HG03378 (cell line): ENCODE measurements at regions not wholly inside any gene's neighbourhood (a gene's known extent, or its start where the extent isn't known, plus 50 kb on each side); places are given as distances from the start of the nearest gene placed in this dataset.
"Not testable (repeated sequence)": the region's sequence is repeated elsewhere in the genome, so short reads cannot be mapped to it uniquely, and the experiment has no call there.

Experiments
- ATAC-seq: cut with Tn5 transposase; IDR thresholded peaks from one replicate; pipeline ENCODE4 v1.9.1; 2021; ENCODE audit warnings: mild to moderate bottlenecking, moderate library complexity; ENCODE audit not compliant: unreplicated experiment

DNA sequence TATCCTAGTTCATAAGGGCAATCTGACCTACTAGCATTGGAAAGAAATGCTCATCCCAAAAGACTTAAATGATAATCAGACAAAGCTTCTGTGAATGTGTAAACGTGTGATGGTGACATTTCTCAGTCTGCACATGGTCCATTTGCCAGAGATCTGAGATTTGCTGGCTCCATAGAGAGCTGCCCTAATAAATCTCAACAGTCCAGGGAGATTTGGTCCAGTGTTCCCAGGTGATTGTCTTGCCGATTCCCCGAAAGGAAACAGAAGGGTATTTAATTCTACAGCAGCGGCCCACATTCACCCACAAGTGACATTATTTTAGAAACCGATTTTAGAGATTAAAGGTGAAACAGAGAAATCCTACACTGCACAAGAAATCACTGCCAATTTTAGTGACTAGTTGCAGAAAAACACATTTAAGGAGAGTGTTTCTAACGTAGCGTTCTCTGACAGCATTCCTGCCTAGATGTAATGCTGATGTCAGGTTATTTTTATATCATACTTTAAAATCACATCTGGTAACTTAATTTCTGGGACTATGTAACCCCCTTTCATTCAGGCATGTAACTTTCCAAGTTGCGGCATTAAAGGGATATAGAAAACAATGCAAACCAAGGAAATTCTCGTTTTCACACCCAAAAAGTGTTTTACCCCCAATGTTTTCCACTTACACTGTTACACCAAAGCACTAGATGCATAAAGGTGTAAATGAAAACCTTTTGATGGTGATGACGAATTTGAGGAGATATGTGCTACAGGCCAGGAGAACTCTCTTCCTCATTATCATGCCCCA lies 231.9 kb upstream of the FN1 start:
- no peak for ATAC-seq

DNA sequence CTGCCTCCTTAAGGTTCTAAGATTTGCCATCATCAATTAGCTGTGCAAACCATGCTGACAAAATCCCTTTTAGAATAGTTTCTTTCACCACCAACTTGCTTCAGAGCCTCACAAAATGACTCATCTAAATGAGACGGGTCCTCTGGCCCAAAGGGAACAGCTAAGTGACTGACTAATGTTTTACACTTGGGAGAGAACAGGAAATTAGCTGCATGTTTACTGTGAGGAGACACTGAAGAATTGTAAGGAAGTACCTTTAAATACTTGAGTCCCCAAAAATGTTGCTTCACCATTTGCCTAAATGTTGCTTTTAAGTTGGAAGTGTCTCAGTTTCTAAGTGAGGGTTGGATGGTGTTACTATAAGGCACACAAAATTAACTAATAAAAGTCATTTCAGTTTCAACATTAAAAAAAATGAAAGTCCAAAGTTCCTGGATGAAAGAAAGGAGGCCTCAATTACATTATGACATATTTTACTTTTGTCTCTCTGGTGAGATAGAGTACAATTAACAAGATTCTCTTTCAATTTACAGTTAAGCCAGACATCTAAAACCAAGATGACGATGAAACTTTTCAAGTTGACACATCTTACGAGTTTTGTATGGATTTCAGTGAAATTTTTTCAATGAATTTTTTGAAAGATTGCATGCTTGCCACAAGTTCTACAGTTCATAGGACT lies 229.1 kb upstream of the FN1 start:
- peak; percentile 84 for ATAC-seq

DNA sequence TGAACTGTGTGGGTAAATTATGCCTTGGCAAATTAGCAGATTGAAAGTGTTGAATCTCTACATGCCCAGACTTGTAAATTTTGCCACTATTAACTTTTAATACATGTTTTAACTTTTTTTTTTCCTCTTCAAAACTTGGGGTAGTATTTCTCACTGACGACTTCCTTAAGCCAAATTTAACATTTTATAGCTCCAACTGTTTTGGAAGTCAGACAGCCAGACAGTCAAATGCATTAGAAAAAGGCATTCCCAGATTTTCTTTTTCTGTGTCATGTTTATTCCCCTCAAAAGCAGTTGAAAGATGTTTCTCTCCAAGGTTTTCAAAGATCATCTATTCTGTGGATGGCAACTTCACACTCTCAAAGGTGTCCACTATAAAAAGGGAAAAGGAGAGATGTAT lies 226.8 kb upstream of the FN1 start:
- no peak for ATAC-seq

DNA sequence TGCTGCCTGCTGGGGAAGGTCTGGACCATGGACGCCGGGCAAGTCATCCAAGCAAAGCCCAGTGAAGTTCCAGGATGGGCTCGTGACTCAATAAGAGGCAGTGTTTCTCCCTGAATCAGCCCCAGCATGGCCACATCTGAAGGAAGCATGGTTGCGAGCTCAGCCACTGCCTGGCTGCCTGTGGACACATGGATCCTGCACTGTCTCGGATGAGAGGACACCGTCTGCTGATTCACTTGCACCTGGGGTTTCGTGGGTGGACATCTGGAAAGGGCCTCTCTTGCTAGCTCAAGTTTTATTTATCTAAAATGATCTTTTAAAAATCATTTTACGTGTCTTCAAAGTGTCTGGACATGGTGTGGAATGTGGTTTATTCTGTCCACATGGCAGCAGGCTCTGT lies 224.8 kb upstream of the FN1 start:
- no peak for ATAC-seq

DNA sequence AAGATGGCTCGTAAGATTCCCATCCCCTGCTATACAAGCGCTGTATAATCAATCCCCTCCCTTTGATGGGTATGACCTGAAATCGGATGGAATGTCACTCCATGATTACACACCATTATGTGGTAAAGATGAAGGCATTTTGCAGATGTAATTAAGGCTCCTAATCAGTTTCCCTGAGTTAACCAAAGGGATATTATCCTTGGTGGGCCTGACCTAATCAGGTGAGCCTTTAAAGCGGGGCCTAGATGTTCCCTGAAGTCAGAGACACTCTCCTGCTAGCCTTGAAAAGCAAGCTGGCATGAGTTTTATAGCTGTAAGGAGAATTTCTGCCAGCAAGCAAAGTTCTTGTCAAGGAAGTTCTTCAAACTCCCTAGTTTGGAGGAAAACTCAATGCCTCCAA lies 223.8 kb upstream of the FN1 start:
- ATAC-seq = no peak

DNA sequence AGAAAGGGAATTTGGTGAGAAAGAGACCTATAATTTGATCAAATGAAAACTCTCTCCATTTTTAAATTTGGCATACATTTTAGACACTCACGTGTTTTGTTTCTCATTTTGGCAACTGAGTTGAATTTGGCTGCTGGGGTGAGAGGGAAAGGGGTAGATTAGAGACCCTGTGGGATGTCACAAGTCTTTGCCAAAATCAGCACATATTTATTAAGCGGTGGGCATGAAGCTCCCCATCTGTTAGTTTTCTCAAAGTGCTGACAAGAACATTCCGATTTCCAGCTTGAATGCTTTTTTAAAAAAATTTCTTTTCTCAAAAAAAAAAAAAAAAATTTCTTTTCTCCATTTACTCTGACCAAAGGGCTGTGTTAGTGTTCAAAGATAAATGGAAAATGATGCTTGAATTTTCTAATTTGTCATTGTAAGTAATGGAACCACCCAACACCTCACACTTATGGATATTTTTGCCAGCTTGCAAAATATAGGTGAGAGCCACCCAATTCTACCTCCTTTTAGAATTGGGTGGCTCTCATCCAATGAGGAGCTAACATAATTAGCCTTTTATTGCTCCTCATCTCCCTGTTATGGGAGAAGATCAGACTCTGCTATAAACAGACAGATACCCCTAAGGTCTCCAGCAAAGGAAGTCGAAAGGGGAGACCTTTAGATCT lies 222.9 kb upstream of the FN1 start:
- ATAC-seq = no peak

DNA sequence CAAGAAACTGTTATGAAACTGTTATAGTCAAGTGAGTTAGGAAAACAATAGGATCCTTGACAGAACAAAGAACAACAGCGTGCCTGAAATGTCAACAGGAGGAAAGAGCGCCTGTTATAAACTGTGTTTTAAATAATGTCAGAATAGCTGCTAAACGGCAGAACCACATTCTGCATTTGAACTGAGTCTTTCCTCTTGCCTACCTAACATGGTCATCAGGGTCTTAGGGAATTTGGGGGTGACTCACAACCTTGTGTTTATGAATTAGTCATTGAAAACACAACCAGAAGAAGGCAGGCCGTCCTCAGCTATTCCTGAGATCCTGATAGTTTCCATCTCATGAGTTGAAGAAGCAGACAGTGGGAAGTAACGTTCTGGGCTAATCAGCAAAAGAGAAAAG lies 222.0 kb upstream of the FN1 start:
- ATAC-seq = no peak

DNA sequence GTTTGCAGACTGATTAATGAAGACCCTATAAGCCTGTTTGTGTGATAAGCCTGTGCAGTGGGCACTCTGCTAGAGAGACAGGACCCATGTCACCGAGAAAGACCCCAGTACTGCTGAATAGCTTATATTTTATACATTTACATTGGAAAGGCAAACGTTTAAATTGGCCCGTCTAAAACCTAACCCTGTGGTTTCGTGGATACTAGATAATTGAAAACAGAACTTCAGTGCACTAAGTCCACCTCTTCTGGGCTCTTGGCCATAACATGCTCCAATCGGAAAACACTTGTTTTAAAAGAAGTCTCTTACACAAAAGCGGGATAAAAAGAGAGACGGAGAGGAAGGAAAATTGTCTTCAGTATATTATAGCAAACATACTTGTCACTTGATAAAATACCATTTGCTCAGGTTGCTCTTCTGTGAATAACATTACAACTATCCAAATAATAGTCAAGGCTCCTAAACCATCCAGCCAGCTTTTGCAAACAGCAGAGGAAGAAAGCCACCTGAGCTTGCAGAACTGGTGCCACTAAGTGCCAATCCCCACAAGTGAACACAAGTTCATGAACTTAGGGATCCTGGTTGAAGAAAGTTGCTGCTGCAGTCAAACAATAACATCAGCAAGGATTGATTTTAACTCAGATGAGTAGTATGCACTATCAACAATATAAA lies 218.4 kb upstream of the FN1 start:
- ATAC-seq = no peak

DNA sequence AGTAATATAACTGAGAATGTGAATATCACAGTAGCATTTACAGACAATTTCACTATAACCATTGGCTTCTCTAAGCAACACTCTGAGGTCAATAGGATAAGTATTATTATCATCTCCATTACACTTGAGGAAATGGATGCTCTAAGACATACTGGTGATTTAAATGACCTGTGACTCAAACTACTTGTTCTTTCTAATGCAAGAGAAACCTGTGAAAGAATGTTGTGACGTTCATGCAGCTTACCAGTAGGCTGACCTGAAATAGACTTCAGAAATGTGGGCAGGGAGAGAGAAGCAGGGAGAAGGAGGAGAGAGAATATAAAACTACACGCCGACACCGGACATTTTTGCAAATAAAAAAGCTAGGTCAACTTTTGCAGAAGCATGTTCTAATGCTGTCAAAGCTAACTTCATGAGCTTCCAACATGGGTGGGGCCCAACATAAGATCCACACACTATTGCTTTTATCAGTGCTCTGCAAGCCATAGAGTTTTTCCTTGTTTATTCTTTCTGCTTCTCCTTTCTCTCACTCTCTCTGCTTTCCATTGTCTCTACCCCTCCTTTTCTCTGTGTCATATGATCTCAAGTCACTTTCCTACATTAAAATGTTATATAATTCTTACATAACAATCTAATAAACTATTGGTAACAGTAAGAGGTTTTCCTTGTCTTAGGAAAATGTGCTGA lies 217.6 kb upstream of the FN1 start:
- ATAC-seq = no peak

DNA sequence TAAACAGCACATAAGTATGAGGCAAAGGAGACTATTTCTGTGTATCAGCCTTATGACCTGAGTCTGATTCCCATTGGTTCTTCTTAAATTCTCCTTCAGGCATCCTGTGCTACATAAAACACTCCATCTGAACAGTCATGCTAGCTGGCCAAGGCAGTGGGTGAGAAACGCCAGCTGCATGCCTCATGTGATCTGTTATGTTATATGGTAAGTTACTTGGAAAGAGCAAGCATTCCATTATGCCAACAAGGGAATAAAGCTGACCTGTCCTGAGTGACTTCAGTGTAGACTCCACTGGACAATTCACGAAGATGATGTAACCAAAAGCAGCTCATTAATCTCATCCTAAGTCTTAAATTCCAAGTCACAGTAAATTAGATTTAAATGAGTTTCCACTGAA lies 216.5 kb upstream of the FN1 start:
- ATAC-seq = no peak

DNA sequence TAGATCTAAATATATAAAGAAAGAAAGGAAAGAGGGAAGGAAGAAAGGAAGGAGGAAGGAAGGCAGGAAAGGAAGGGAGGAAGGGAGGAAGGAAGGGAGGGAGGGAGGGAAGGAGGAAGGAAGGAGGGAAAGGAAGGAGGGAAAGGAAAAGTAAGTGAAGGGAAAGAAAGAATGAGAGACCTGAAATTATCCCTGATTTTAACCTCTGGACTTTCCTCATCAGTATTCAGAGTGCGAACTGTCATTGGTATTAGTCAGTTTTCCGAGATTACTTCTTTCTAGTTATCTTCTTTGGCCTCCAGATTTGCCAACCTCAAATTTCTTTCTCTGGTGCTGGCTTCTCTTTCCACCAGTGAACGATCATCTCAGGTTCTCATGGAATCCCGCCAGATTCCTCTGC lies 215.5 kb upstream of the FN1 start:
- no peak for ATAC-seq

DNA sequence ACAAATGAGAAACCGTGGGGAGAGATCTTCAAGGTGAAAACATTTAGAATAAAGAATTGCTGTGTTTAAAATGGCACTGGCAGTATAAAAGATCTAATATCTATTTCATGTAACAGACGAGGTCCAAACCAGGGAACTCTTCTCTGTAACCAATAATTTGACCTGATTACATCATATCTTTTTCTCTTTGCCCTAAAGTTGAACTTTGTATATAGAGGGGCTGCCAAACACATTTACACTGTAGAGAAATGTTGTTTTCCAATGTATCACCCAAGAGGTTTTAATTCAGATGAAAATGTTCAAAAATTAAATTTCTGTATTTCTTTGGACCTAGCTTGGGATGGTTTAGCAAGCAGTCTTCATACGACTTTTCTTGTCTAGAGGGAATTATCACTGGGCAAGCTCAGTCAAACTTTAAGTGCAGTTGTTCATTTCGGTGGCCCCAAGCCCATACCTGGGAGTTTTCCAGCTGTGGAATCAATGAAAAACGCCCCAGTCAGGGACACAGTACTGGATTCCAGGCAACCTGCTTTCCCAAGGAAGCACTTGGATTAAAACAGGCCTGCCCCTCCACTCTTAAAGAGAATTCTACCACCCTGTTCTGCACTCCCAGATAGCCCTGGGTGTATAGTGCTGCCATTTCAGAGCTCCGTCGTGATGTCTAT lies 208.5 kb upstream of the FN1 start:
- ATAC-seq = no peak

DNA sequence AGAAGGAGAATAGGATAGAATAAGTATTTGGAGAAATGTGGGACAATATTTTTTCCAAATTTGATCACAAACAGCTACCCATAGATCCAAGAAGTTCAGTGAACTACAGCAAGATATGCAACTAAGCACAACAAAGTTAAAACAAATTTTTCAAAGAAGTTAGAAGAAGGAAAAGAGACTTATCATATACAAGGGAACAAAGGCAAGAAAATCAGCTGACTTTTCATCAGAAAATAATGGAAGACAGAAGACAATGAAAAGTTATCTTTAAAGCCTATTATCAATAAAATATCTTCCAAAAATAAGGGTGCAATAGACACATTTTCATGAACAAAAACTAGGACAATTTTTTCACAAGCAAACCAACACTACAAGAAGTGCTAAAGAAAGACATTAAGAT lies 202.8 kb upstream of the FN1 start:
- ATAC-seq = no peak

DNA sequence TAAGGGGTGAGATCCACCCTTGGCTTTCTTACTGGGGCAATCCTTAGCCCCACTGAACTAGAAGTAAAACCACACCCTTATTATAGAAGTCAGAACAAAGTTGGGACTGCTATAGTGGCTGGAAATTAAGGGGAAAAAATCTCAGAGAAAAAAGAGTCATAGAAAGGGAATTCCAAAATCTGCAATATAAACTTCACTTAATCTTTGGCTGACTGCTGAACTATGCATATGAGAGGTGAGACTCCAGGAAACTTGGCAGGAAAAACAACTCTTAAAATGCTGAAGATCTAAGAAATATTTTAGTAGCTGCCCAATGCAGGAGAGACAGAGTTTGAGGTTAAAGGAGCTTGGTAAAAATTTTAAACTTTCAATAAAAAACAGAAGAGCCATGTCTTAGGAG lies 201.8 kb upstream of the FN1 start:
- no peak for ATAC-seq

DNA sequence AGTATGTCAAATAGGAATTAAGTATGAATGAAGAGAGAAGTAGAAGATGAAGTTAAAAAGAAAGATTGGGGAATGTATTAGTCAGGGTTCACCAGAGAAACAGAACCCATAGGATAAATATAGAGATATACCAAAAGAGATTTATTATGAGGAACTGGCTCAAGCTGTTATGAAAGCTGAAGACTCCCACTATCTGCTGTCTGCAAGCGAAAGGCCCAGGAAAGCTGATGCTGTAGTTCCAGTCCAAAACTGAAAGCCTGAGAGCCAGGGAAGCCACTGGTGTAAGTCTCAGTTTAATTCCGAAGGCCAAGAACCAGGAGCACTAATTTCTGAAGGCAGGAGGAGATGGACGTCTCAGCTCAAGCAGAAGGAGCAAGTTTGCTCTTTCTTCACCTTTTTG lies 200.9 kb upstream of the FN1 start:
- ATAC-seq = no peak

DNA sequence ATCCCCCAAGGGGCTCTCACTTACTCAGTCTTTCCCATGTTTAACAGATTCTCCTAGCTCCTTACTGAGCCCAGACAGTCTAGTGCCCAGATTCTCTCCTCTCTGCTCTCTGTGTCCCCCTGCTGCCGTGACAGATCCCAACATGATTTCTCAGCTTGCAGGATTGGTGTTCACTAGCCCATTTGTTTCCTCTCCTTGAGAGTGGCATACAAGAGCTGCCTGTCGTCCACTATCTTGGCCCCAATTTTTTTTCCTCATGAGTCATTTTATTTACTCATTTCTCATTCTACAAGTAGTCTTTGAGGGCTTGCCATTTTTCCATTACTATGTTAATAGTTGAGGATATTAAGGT lies 199.9 kb upstream of the FN1 start:
- no peak for ATAC-seq

DNA sequence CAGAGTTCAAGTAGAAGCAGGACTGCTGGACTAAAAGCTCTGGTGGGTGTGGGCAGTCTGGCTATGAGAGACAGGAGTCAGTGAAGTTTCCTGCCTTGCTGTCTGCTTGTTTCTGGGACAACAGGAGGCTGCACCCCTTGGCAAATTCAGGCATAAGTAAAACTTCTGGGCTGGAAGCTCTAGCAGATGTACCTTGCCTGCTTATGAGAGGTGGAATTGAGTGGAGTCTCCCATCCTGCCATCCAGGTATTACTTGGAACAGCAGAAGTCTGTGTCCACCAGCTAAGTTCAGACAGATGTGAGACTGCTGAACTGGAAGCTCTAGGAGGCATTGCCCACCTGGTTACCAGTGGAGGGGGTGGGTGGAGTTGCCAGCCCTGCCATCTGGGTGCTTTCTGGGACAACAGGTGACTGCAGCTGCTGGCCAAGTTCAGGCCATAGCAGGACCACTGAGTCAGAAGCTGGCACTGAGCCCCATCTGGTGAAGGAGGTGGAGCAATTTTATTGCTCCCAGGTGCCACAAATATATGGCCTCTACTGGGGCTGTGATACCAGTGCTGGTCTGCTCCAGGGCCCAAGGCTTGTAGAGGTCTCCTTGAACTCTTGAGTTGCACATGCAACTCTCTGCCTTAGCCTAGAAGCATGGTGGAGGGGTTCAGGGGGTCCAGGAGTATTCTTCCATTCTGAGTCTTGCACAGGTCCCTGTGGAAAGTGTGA lies 199.4 kb upstream of the FN1 start:
- ATAC-seq = no peak

DNA sequence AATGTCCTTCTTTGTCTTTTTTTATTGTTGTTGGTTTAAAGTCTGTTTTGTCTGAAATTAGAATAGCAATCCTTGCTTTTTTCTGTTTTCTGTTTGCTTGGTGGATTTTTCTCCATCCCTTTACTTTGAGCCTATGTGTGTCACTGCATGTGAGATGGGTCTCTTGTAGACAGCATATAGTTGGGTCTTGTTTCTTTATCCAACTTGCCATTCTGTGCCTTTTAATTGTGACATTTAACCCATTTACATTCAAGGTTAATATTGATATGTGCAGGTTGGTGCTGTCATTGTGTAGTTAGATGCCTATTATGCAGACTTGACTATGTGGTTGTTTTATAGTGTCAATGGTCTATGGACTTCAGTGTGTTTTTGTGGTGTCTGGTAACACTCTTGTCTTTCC lies 197.5 kb upstream of the FN1 start:
- ATAC-seq = no peak

DNA sequence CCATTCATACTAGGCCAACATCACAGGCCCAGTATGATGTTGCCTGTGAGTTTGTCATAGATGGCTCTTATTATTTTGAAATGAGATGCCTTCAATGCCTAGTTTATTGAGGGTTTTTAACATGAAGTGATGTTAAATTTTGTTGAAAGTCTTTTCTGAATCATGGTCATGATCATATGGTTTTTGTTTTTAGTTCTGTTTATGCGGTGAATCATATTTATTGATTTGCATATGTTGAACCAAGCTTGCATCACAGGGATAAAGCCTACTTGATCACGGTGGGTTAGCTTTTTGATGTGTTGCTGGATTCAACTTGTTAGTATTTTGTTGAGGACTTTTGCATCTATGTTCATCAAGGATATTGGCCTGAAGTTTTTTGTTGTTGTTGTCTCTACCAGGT lies 195.8 kb upstream of the FN1 start:
- ATAC-seq = no peak

DNA sequence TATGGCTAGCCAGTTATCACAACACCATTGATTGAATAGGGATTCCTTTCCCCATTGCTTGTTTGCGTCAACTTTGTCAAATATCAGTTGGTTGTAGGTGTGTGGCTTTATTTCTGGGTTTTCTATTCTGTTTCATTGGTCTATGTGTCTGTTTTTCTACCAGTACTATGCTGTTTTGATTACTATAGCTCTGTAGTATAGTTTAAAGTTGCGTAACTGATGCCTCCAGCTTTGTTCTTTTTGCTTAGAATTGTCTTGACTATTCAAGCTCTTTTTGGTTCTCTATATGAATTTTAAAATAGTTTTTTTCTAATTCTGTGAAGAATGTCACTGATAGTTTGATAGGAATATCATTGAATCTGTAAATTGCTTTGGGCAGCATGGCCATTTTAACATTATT lies 194.9 kb upstream of the FN1 start:
- ATAC-seq = not testable (repeated sequence)
